AG04449 (cell line): ENCODE measurements at regions not wholly inside any gene's neighbourhood (a gene's known extent, or its start where the extent isn't known, plus 50 kb on each side); places are given as distances from the start of the nearest gene placed in this dataset.
"Not testable (repeated sequence)": the region's sequence is repeated elsewhere in the genome, so short reads cannot be mapped to it uniquely, and the experiment has no call there.

Source experiments
- CTCF ChIA-PET: fragments of 350-600 bp; formaldehyde crosslinking; extraction: SDS; loops from one replicate; lab custom pipeline; 2021; ENCODE audit warnings: antibody characterized with exemption; lab: Yijun Ruan, JAX
- POLR2A ChIA-PET: fragments of 400-600, 350-600 bp; formaldehyde crosslinking; extraction: SDS; loops from one replicate; lab custom pipeline; 2020; ENCODE audit warnings: antibody characterized with exemption, inconsistent platforms; lab: Yijun Ruan, JAX
- DNase-seq: peaks from one replicate; pipeline ENCODE4 v3.0.0-alpha.2; 2010; ENCODE audit warnings: low read depth, low spot score
- H3K4me3 ChIP-seq: 2 replicates; pipeline ENCODE4 v1.5.1; 2011; ENCODE audit warnings: low read depth, mild to moderate bottlenecking, control low read depth, low read length
- TF ChIP-seq, protein P1 (sequence below): IDR thresholded peaks from one replicate; pipeline ENCODE4 v1.5.1; 2011; ENCODE audit warnings: mild to moderate bottlenecking, moderate library complexity, low read length, control low read depth, inconsistent platforms; ENCODE audit not compliant: insufficient read depth; ENCODE audit errors: missing control alignments

DNA sequence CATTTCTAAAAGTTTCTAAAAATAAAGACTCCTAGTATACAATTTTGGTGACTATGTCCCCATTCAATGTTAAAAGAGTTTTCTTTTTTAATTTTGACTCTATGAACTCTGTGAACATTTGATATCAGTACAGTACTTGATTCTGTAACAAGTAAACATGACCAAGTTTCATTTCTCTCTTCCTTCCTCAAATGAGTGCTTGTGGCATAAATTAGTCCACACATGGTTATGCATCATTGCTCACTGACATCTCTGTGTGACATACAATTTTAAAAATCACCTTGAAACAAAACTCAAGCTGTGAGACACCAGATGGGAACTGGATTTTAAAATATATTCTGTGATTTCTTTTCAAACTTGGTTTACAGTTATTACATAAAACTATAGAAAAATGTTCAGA lies 253.9 kb upstream of the MDGA2 start:
- TF ChIP-seq, protein P1, sequence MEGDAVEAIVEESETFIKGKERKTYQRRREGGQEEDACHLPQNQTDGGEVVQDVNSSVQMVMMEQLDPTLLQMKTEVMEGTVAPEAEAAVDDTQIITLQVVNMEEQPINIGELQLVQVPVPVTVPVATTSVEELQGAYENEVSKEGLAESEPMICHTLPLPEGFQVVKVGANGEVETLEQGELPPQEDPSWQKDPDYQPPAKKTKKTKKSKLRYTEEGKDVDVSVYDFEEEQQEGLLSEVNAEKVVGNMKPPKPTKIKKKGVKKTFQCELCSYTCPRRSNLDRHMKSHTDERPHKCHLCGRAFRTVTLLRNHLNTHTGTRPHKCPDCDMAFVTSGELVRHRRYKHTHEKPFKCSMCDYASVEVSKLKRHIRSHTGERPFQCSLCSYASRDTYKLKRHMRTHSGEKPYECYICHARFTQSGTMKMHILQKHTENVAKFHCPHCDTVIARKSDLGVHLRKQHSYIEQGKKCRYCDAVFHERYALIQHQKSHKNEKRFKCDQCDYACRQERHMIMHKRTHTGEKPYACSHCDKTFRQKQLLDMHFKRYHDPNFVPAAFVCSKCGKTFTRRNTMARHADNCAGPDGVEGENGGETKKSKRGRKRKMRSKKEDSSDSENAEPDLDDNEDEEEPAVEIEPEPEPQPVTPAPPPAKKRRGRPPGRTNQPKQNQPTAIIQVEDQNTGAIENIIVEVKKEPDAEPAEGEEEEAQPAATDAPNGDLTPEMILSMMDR = no peak
- no peak for DNase-seq

DNA sequence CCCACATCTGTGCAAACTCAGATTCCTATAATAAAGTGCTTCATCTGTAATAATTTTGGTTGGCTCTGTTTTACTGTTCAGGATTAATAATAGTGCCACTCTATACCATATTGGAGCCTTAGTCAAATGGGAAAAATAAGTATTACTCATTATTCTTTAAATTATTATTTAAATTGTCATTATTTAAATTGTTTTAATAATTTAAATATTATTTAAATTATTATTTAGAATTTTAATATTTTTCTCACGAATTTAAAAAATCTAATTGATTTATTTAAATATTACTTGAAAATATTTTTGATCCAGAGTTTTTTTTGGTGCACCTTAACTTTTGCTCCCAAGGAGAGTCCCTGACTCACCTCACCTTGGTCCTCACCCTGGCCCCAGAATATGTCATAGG lies 245.7 kb upstream of the MDGA2 start:
- POLR2A ChIA-PET = no interaction called here
- TF ChIP-seq, protein P1 = no peak
- DNase-seq = no peak
- no peak overlapping the region for H3K4me3 ChIP-seq
- CTCF ChIA-PET = no interaction called here

More for the DNA sequence above, 253.9 kb upstream of the MDGA2 start:
- no peak overlapping the region for H3K4me3 ChIP-seq
- CTCF ChIA-PET = no interaction called here
- POLR2A ChIA-PET = no interaction called here

DNA sequence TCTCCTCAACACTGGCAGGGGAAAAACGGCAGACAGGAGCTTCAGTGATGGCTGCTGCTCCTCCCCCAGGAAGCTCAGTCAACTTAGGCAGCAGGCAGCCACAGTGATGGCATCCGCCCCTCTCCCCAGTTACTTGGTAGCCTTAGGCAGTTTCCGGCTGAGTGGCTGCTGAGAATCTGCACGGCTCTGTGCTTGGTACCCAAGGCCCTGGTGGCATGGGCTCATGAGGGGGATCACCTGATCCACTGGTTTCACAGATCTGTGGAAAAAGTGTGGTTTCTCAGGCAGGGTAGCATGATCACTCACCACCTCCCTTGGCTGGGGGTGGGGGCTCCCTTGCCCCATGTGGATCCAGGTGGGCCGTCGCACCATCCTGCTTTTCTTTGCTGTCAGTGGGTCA lies 244.6 kb upstream of the MDGA2 start:
- TF ChIP-seq, protein P1 = no peak
- H3K4me3 ChIP-seq = no peak overlapping the region
- no peak for DNase-seq
- ChIA-PET CTCF (no interaction called here), POLR2A (no interaction called here)

DNA sequence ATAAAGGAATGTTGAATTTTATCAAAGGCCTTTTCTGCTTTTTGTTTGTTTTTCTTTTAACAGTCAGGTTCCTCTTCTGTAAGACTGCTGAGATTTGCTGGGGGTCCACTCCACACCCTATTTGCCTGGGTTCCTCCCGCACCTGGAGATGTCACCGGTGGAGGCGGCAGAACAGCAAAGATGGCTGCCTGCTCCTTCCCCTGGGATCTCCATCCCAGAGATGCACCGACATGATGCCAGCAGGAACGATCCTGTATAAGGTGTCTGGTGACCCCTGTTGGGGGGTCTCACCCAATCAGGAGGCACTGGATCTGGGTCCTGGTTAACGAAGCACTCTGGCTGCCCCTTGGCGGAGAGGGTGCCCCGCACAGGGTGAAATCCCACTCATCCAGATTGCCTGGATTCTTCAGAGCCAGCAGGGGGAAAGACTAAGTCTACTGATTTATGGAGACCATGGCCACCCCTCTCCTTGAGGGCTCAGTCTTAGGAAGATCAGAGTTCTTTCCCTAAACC lies 244.0 kb upstream of the MDGA2 start:
- DNase-seq = no peak
- POLR2A ChIA-PET = no interaction called here
- TF ChIP-seq, protein P1 = no peak
- CTCF ChIA-PET = no interaction called here
- H3K4me3 ChIP-seq = no peak overlapping the region

DNA sequence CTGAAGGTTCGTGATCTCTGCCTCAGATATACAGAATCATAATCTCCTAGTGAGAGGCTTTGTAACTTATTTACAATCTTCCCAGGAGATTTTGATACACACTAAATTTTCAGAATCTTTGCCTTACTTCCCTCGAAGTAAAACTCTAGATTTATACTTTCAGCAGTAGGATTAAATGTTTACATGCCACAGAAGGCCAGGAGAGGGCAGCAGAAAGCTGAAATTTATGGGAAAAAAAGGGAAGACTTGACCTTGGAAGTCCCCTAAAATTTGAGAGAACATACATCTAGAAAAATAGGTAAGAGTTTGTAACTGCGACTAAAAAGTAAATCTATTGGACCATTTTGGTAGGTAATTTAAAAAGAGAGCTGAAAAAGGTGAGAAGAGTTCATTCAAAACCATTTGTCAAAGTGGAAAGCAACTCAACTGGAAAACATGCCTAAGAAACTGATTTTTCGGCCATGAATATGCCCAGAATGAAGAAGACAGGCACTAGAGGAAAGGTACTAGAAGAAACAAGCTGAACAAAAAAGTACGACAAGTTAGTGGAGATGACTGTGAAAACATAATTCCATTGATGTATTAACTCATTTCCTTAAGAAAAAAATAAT lies 242.0 kb upstream of the MDGA2 start:
- H3K4me3 ChIP-seq = no peak overlapping the region
- CTCF ChIA-PET = interaction anchor here (0.9 to 1.8 kb wide), 3 partner anchors 1251 to 1633 kb away, joined by 3 to 8 read pairs (median 6); no protein-coding TSS in a partner anchor
- POLR2A ChIA-PET = no interaction called here
- TF ChIP-seq, protein P1 = no peak
- DNase-seq = no peak

DNA sequence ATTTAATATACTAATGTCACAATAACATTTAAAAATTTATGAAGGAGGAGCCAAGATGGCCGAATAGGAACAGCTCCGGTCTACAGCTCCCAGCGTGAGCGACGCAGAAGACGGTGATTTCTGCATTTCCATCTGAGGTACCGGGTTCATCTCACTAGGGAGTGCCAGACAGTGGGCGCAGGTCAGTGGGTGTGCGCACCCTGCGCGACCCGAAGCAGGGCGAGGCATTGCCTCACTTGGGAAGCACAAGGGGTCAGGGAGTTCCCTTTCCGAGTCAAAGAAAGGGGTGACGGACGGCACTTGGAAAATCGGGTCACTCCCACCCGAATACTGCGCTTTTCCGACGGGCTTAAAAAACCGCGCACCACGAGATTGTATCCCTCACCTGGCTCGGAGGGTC lies 225.7 kb upstream of the MDGA2 start:
- H3K4me3 ChIP-seq, CTCF ChIA-PET, POLR2A ChIA-PET, DNase-seq: not testable (repeated sequence)

DNA sequence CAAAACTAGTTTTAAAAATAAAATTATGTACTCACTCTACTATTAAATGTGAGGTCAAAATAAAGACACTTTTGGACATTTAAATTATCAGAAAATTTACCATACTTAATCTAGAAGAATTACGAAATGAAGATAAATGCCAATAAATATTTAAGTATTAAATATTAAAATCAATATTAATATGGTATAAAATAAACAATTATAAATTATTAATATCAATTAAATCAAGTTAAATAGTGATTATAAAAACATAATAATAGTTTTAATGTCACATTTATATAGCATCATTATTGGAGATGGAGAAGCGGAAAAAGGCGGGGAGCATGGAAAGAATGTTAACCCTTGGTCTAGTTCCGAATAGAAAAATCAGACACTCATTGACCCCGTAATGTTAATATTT lies 224.3 kb upstream of the MDGA2 start:
- no peak for DNase-seq
- POLR2A ChIA-PET = no interaction called here
- TF ChIP-seq, protein P1 = no peak
- CTCF ChIA-PET = no interaction called here
- no peak overlapping the region for H3K4me3 ChIP-seq
